Skeletal muscle tissue (tissue), 3 donors: ENCODE measurements at regions not wholly inside any gene's neighbourhood (a gene's known extent, or its start where the extent isn't known, plus 50 kb on each side); places are given as distances from the start of the nearest gene placed in this dataset.
"Not testable (repeated sequence)": the region's sequence is repeated elsewhere in the genome, so short reads cannot be mapped to it uniquely, and the experiment has no call there.

Experiments used
- H3K27ac ChIP-seq: one replicate; pipeline ENCODE4 v1.7.0; 2013; ENCODE audit warnings: mild to moderate bottlenecking, low read depth, low read length, inconsistent platforms
- H3K27me3 ChIP-seq, 3 donors: one replicate each; pipeline ENCODE4 v1.7.0; 2013; ENCODE audit warnings: low read length in 3 of 3; ENCODE audit not compliant: control insufficient read depth in 3 of 3, insufficient read depth in 3 of 3
- H3K36me3 ChIP-seq, 3 donors: one replicate each; pipeline ENCODE4 v1.7.0; 2013; ENCODE audit warnings: low read length in 3 of 3; ENCODE audit not compliant: control insufficient read depth in 3 of 3, insufficient read depth in 3 of 3
- H3K4me1 ChIP-seq, 3 donors: one replicate each; pipeline ENCODE4 v1.7.0; 2013; ENCODE audit warnings: low read length in 3 of 3, mild to moderate bottlenecking in 3 of 3; ENCODE audit not compliant: control insufficient read depth in 3 of 3, insufficient read depth in 3 of 3
- H3K4me3 ChIP-seq, 3 donors: one replicate each; pipeline ENCODE4 v1.7.0; 2013; ENCODE audit warnings: low read length in 3 of 3
- H3K9ac ChIP-seq, 3 donors: one replicate each; pipeline ENCODE4 v1.7.0; 2013; ENCODE audit warnings: low read length in 3 of 3, mild to moderate bottlenecking in 3 of 3, moderate library complexity in 2 of 3, low read depth in 1 of 3
- H3K9me3 ChIP-seq, 3 donors: one replicate each; pipeline ENCODE4 v1.7.0; 2013; ENCODE audit warnings: low read length in 3 of 3; ENCODE audit not compliant: control insufficient read depth in 3 of 3
- donor health status: Osteomylitis.

GRCh38 chr21:35721701-35722100, 338.6 kb downstream of the SETD4 start:
- Histone ChIP-seq H3K4me3 (no peak overlapping the region), H3K9me3 (no peaks in the 10 kb centered on the region), H3K27ac (no peak overlapping the region), H3K36me3 (no peaks in the 10 kb centered on the region), H3K4me1 (no peaks in the 10 kb centered on the region), H3K9ac (no peak overlapping the region), H3K27me3 (no peaks in the 10 kb centered on the region)

GRCh38 chr21:35720208-35720731, 340.1 kb downstream of the SETD4 start:
- Histone ChIP-seq H3K27me3 (no peaks in the 10 kb centered on the region), H3K9me3 (no peaks in the 10 kb centered on the region)

GRCh38 chr21:35719080-35719479, 341.2 kb downstream of the SETD4 start:
- H3K9ac ChIP-seq: no peak overlapping the region
- H3K36me3 ChIP-seq: no peaks in the 10 kb centered on the region
- H3K4me3 ChIP-seq: no peak overlapping the region
- H3K9me3 ChIP-seq: no peaks in the 10 kb centered on the region
- H3K4me1 ChIP-seq: no peaks in the 10 kb centered on the region
- H3K27ac ChIP-seq: no peak overlapping the region
- H3K27me3 ChIP-seq: no peaks in the 10 kb centered on the region

More at GRCh38 chr21:35720208-35720731, 340.1 kb downstream of the SETD4 start:
- Histone ChIP-seq H3K36me3 (no peaks in the 10 kb centered on the region), H3K9ac (no peak overlapping the region), H3K27ac (no peak overlapping the region), H3K4me1 (no peaks in the 10 kb centered on the region), H3K4me3 (no peak overlapping the region)

GRCh38 chr21:35716876-35717565, 343.3 kb downstream of the SETD4 start:
- H3K4me1 ChIP-seq: no peaks in the 10 kb centered on the region
- no peak overlapping the region for H3K27ac ChIP-seq
- H3K36me3 ChIP-seq: no peaks in the 10 kb centered on the region
- H3K27me3 ChIP-seq: no peaks in the 10 kb centered on the region
- no peak overlapping the region for H3K9ac ChIP-seq
- no peak overlapping the region for H3K4me3 ChIP-seq
- no peaks in the 10 kb centered on the region for H3K9me3 ChIP-seq

- no peaks in the 10 kb centered on the region for H3K4me1 ChIP-seq
- H3K4me3 ChIP-seq: no peak overlapping the region
- no peaks in the 10 kb centered on the region for H3K36me3 ChIP-seq
- H3K27me3 ChIP-seq: no peaks in the 10 kb centered on the region
- H3K9ac ChIP-seq: no peak overlapping the region
- H3K27ac ChIP-seq: no peak overlapping the region
- no peaks in the 10 kb centered on the region for H3K9me3 ChIP-seq
Measured at GRCh38 chr21:35713914-35714313, 346.4 kb downstream of the SETD4 start.

GRCh38 chr21:35711661-35712060, 348.7 kb downstream of the SETD4 start:
- Histone ChIP-seq H3K27ac (no peak overlapping the region), H3K27me3 (no peaks in the 10 kb centered on the region), H3K9ac (no peak overlapping the region), H3K36me3 (no peaks in the 10 kb centered on the region), H3K9me3 (no peaks in the 10 kb centered on the region), H3K4me3 (no peak overlapping the region), H3K4me1 (no peaks in the 10 kb centered on the region)

- H3K4me3 ChIP-seq: no peak overlapping the region
- no peaks in the 10 kb centered on the region for H3K27me3 ChIP-seq
- H3K27ac ChIP-seq: no peak overlapping the region
- H3K4me1 ChIP-seq: no peaks in the 10 kb centered on the region
- H3K36me3 ChIP-seq: no peaks in the 10 kb centered on the region
- no peaks in the 10 kb centered on the region for H3K9me3 ChIP-seq
- no peak overlapping the region for H3K9ac ChIP-seq
Measured at GRCh38 chr21:35711213-35711612, 349.1 kb downstream of the SETD4 start.

GRCh38 chr21:35709990-35710389, 350.3 kb downstream of the SETD4 start:
- H3K27ac ChIP-seq, H3K27me3 ChIP-seq, H3K4me3 ChIP-seq, H3K4me1 ChIP-seq, H3K9ac ChIP-seq, H3K36me3 ChIP-seq, H3K9me3 ChIP-seq: not testable (repeated sequence)

GRCh38 chr21:35705888-35706287, 354.4 kb downstream of the SETD4 start:
- no peaks in the 10 kb centered on the region for H3K4me1 ChIP-seq
- no peak overlapping the region for H3K4me3 ChIP-seq
- H3K9ac ChIP-seq: no peak overlapping the region
- H3K36me3 ChIP-seq: no peaks in the 10 kb centered on the region
- no peaks in the 10 kb centered on the region for H3K27me3 ChIP-seq
- H3K9me3 ChIP-seq: no peaks in the 10 kb centered on the region
- no peak overlapping the region for H3K27ac ChIP-seq

GRCh38 chr21:35705237-35705887, 355.0 kb downstream of the SETD4 start:
- Histone ChIP-seq H3K4me1 (no peaks in the 10 kb centered on the region), H3K27me3 (no peaks in the 10 kb centered on the region), H3K4me3 (no peak overlapping the region), H3K27ac (no peak overlapping the region), H3K9me3 (no peaks in the 10 kb centered on the region), H3K9ac (no peak overlapping the region), H3K36me3 (no peaks in the 10 kb centered on the region)
